NCI-H524 treated with DMSO at 0.1 percent for 48 hours (cell line): ENCODE measurements at regions not wholly inside any gene's neighbourhood (a gene's known extent, or its start where the extent isn't known, plus 50 kb on each side); places are given as distances from the start of the nearest gene placed in this dataset.

ENCODE experiments used
- DNase-seq: peaks from one replicate; lab custom pipeline; 2025; lab: John Stamatoyannopoulos, UW

DNA sequence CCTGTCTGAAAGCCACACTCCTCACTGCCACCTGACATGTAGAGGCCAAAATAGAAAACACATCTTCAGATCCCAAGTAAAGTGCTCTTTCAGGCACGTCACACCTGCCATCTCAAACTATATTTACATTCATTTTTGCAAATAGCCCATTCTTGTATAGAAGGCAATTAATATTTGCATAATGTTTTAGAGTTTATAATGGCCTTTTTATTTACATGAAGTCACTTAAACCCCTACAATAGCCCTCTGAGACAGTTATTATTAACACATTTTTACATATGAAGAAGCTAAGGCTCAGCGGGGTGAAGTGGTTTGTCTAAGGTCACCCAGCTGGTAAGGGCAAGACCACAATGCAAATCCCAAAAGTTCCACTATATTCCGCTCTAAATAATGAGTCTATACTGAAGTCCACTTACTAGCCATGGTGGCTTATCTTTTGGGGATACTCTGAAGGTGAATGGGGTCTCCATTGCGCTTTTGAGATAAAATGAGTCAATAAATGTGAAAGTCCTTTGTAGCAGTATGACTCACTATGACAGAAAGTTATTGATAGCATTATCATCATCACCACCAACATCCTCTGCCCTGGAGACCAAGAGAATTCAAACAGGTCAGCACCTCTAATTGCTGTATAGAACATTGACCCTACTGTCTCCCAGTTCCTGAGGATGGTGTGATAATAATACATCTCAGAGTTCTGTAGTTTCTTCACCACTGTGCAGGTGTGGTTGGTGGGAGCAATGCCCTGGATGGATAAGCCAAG lies 155.9 kb upstream of the BCL6 start:
- no peak for DNase-seq

DNA sequence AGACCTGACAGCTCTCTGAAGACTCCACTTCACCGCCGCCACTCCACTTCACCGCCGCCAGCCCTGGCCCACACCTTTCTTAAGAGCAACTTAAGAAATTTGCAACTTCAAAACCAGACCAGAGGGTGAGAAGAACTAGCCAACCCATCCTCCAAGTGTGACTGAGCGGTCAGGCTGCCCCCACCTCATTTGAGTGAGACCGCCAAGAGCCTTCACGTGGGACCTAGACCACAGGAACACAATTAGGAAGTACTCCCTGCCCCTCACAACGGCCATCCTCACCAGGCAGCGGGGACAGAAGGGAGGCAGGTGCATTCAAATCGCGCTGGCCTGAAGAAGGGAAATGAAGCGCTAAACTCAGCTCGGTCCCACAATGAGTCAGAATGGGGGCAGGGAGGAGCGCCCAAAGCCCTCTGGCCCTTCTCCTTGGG lies 156.8 kb upstream of the BCL6 start:
- no peak for DNase-seq

DNA sequence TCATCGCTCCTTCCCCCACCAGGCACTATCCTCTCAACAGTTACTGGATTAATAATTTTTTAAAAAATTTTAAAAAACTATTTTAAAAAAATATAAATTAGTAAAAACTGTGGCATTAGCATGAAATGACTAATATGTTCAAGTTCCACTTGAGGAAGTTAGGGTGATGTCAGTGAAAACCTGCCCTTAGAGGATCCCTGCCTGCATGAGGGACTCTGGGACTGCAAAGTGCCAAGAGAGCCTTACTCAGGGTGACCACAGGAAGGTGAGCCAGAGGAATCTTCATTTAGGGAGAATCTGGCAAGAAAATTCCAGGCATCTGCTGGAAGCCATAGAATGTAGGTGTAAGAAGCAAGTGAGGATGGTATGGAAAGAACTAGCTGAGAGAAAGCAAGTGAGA lies 157.7 kb upstream of the BCL6 start:
- DNase-seq: no peak

DNA sequence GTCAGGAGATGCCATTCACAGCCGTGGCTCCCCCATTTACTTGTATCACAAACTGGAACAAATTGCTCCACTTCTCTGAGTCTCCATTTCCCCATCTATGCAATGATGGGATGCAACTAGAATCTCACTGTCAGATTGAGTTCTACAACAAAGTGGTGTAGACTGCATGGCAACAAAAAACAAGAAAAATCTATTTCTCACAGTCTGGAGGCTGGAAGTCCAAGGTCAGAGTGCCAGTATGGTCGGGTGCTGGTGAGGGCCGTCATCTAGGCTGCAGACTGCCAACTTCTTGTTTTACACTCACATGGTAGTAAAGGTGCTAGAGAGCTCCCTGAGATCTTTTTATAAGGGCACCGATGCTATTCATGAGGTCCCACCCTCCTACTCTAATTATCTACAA lies 158.4 kb upstream of the BCL6 start:
- DNase-seq: no peak

DNA sequence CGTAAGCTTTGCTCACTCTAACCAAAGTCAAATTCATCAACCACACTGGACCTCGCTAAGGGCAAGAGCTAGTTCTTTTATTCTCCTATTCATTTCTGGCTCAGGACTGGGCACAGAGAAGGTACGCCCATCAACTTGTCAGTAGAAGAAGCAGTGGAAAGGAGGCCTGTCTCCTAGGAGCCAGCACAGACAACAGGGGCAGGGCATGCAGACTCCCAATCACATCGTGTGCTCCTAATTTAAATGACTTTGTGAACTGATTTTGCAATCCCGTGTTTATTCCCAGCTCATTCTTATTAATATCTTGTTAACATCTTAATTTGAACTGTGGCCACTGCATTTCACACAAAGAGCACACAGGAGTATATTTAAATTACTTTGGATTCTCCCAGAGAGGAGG lies 161.1 kb upstream of the BCL6 start:
- no peak for DNase-seq

DNA sequence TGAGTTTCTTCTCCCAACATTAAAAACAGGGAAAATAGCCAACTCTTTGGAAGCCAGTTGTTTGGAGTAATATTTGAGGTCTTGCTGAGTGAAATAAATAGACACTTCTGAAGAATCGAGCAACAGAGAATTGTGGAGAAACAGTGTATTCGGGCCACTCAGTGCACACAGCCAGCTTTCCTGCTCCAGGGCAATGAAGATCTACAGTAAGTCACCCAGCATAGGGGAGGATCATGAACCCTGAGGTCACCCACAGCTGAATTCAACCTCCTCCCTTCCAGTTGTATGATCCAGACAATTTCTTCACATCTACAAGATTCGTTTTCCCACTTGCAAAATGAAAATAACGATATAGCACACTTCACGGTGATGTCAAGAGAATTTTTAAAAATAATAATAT lies 161.7 kb upstream of the BCL6 start:
- DNase-seq: no peak

DNA sequence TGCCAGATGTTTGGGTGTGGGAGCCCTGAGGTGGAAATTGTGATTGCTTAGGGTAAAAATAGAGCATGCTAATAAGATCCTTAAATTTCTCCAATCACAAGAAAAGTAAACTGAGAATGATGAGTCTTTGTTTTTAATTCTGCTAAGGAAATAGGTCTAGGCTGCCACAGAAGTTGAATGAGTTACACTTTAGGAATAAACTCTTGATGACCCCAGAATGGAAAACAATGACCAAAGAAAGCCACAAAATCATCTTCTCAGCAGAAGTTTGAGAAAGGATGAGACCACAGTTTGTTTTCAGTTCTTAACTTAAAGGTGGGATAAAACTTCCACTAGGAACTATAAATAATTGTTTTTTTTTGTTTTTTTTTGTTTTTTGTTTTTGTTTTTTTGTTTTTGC lies 164.6 kb upstream of the BCL6 start:
- DNase-seq: no peak

DNA sequence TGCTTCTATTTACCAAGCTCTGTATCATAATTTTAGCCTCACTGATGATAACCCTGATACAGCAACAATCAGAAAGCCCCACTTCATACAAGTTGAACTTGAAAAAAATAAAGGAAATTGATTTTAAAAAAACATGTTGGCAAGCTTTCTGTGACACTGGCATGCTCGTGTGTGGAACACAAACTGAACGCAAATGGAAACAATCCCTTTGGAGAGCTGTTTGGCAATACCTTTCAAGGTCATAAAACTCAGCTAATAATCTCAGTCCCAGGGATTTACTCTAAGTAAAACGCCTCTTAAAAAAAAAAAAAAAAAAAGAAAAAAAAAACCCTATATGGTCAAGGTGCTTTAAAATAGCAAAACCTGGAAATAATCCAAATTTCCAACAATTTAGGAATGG lies 166.7 kb upstream of the BCL6 start:
- DNase-seq: no peak

DNA sequence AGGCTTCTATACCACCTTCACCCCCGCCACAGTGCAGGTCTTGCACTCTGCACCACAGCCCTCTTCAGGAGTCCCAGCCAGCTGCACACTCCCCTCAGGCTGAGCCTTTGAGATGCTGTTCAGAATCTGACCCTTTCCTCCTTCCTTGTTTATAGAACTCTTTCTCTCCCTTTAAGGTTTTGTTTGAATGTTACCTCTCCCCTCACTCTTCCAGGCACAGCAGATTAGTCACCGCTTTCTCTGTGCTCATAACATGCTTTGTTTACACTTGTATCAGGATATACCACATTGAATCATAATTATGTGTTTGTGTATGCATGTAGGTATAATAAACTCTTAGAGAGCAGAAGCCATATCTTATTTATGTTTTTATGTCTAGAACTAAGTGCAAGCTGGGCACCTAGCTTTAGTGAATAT lies 168.4 kb upstream of the BCL6 start:
- no peak for DNase-seq

DNA sequence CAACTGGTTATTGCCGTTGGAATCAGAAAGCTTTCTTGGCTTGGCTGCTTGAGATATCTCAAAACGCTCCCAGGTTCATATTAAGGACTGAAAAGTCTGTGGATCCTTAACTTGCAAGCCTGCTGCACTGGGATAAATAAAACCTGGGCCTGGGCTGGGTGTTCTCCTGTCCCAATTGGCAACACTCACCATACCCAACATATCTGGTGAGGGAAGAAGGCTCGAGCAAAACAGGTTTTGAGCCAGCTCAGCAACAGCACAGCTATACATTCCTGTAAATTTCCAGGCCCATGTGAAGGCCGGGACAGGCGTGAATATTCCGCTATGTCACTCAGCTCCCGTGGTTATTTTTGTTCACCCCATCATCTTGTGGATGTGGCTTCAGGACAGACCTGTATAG lies 169.0 kb upstream of the BCL6 start:
- no peak for DNase-seq

DNA sequence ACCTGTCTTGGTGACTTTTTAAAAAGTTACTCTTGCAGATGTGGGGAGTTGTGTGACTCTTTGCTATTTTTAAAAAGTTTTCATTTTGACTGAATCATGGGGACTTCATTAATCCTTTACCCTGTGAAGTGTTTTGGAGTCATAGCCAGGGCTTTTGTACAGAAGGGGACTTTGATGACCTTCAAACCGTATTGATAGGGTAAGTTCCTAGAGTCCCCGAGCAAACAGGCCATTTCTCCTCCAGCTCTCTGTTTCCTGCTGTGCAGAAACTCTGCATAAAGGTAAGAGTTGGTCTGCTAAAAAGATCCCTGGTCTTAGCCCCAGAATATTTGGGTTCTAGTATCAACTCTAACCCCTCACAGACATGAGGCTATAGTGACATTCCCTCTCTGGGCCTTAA lies 170.8 kb upstream of the BCL6 start:
- no peak for DNase-seq

DNA sequence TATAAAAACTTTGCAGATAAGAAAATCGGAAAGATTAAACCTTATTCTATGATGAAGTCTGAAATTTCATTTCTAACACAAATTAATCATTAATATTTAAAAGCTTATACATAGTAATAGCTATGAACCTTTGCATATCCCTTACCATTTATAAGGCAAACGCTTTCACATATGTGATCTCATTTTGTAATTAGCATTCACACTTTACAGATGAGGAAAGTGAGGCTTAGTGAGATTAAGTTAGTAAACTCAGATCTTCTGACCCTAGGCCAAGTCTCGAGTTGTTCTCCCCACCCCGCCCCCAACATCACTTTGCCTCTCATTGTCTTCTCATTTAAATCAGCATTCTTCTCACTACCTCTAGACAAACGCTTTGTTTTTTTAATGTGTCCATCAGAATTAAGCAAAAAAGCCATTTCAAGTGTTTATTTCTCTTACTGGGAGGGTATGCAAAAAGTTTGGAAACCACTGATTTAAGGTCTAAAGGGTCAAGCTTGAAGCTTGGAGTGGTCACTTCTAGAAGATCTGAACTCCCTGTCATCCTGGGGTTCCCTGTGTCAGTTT lies 172.9 kb upstream of the BCL6 start:
- DNase-seq: no peak

DNA sequence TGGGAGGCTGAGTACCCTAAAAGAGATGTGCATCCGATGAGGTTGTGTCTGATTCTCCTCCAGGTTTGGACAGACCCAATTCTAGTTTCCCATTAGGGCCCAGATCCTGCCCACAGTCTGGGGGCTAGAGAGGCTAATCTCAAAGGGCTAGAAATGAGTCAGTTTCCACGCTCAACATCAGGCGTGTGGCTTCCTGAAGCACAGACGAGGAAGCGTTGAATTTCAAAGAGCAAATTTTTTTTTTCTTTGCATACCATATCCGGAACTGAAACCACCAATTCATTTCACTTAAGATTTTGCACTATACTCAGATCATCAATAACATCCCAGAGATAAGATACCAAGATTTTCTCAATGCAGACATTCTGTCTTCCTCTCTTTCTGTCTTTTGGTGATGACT lies 173.8 kb upstream of the BCL6 start:
- DNase-seq: no peak

DNA sequence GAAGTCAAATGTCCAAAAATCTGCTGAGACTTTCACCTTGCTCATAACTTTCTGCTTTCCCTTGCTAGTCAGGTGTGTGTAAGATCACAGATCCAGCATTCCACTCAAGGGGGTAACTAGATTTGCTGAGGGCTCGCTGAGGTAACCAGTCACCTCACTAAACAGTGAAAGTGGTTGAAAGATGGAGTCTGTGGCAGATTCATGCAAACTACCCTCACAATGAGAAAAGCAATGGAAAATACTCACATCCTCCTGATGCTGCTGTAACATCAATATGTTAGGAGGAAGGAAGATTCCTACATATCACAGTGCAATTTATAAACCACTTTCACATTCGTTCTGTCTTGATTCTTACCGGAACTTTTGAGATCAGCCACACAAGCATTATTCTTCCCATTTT lies 174.3 kb upstream of the BCL6 start:
- DNase-seq: no peak

DNA sequence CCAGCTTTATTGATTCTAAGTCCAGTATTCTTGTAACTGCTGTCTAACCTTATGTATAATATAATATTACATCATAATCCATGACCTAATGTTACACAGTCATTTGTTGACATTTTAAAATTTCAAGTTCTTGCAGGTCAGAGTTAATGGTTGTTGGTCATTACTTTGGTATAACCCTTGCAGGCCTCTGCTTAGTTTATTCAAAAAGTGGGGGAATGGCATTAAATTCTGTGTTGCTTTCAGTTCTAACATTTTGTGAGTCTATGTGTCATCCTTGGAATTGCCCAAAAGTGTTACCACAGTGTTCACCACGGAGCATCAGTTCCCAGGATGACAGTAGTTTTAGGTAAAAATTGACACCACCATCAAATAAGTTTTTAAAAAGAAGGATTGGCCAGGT lies 174.8 kb upstream of the BCL6 start:
- DNase-seq: no peak

DNA sequence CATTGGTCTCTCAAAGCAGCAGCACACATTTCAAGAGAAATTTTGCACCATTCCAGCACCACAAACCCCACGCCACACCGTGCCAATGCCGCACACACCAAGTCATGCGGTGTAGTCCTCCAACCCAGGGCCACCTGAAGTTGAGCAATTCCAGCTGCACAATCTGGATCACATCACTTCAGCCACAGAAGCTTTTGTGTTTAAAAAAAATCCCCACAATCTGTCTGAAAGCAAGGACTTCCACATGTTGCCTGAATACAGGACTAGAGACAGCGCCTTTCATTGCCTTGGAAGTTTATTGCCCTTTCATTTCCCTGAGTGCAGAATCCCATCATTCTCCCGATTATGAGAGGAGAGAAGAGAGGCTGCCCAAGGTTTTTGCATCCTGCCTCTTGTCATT lies 175.6 kb upstream of the BCL6 start:
- DNase-seq: no peak

DNA sequence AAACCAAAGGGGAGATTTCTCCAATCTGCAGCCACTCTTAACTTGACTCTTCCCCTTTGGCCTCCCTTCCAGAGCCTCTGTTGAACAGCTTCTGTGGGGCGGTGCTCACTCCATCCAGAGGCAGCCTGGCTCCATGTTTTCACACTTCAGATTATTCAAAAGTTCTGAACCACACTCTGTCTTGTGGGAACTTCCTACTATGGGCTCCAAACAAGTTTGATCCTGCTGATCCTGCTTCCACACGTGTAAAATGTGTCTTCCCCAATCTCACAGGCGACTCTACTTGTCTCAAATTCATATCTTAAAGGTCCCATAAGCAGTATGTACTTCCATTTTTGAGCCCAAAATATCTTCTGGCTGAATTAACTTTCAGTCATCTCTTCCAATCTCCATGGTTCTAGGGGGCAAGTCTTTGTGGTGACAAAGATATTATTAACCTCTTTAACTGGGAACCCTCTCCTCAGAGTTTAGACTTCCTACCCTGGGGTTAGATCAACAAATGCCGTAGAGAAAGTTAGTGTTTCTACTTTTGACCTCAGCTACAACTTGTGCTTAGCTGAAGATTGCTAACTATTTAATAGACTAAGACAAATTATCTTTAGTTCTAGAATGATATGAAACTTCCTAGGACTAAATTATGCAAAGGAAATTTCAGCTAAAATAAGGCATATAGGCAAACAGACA lies 176.3 kb upstream of the BCL6 start:
- DNase-seq: no peak

DNA sequence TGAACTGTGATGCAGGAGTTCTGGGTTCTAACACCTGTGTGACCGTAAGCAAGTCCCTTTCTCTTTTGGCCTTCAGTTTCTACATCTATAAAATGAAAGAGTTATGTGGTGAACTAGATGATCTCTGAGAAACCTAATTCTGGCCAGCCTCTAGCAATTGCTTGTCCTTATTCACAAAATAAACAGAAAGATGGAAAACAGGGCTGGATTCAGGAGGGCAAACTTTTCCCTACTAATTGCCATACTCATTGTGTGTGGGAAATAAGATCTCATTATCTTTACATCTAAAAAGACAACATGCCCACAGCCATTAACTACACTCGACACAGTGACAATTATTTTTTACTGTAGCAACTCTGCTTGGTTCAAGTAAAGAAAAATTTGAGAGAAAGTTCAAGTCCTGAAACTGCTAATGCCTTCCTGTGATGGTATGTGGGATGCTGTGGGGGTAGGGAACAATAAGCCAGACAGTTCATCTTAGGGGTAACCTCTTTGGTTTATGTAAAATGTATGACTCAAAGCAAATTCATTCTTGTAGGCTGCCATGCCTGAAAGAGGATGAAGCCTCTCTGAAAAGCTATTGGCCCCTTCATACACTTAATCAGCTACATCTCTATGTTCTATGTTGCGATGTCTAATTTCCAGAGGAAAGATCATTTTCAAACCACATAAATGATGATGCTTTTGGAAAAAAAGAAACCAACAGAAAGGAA lies 177.6 kb upstream of the BCL6 start:
- DNase-seq: no peak

DNA sequence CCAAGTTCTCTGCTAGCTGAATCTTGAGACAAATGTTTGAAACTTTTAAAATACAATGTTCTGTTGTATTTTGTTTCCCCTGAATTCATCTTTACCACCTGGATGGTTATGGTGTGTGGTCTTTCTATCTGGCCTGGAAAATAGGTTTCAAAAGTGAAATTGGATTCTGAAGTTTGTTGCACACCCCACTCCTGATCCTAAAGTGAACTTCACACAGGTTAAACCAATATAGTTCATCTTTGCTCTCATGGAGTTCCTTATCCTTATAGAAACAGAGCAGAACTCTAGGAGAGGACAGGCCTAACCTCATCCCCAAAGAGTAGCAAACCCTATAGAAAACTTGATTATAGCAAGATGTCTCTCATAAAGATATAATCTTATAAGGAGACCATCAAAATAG lies 179.4 kb upstream of the BCL6 start:
- no peak for DNase-seq

DNA sequence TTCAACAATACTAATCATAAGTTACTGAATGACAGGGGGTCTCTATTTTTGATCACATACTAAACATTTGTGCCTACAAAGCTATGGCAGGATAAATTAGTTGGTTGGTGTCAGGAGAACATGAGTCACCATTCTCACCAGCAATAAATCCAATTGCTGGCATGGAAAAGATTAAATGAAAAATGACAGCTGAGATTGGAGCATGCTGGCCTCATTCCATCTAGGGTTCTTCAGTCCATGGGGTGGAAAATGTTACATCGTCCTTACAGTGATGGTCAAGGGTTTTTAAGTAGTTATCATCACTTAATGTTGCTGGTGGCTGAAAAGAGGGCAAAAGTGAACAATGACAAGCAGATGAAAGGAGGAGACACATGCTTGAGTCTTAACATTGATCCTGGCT lies 180.1 kb upstream of the BCL6 start:
- no peak for DNase-seq

DNA sequence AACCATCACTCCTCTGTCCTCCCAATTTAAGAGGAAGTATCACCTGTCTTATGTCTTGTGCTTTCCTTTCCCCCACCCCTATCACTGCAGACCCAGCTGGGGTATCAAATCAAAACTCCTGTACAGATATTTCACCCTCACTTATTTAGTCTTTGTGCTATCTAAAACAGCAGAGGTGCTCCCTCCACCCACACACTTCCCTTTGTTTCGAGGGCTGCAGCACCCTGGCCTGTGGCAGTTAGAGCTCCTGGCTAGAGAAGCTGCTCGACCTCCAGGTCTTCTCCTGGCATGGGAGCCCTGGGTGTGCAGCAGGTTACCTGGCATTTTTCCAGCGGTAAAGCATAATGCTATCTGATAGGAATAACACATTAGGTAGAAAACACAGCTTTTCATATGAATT lies 181.4 kb upstream of the BCL6 start:
- DNase-seq: no peak

DNA sequence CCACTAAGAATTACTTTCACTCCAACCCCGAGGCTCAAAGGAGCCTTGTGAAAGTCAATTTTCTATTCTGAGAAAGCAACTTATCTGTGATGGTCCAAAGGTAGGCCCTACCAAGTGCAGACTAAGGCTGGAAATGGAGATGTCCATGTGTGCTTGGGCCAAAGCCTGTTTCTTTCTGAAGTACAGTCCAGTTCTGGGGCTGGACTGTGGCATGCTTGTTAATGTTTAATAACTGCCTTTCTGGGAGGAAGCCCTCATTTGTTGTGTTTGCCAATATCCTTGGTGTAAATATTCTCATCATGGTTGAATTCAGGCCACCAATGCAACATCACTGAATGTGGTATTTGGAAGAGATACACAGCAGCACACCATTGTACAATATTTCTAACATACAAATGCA lies 182.3 kb upstream of the BCL6 start:
- no peak for DNase-seq
